Nephron (organoid): ENCODE measurements at regions not wholly inside any gene's neighbourhood (a gene's known extent, or its start where the extent isn't known, plus 50 kb on each side); places are given as distances from the start of the nearest gene placed in this dataset.

Experiments used
- H3K27ac Mint-ChIP-seq, 3 experiments: 2 replicates each; pipeline ENCODE4 v1.8.0; 2020; ENCODE audit warnings: mixed read lengths in 3 of 3, mild to moderate bottlenecking in 2 of 3, moderate library complexity in 1 of 3
- H3K27me3 Mint-ChIP-seq: 2 replicates; pipeline ENCODE4 v1.8.0; 2021; ENCODE audit warnings: low read depth, mild to moderate bottlenecking, moderate library complexity, mixed read lengths
- H3K36me3 Mint-ChIP-seq: 2 replicates; pipeline ENCODE4 v1.8.0; 2020; ENCODE audit warnings: low read depth, mixed read lengths
- H3K4me1 Mint-ChIP-seq: 2 replicates; pipeline ENCODE4 v1.8.0; 2020; ENCODE audit warnings: mixed read lengths
- H3K4me3 Mint-ChIP-seq, 3 experiments: 2 replicates each; pipeline ENCODE4 v1.8.0; 2020; ENCODE audit warnings: mild to moderate bottlenecking in 3 of 3, mixed read lengths in 3 of 3, moderate library complexity in 2 of 3
- H3K9me3 Mint-ChIP-seq: 2 replicates; pipeline ENCODE4 v1.8.0; 2020; ENCODE audit warnings: mixed read lengths
- TF ChIP-seq, protein P1 (sequence below), 3 experiments: fragments of 200-600 bp; sonication (generic); IDR thresholded peaks; one replicate each; pipeline ENCODE4 v1.5.0; 2021; ENCODE audit warnings: antibody characterized with exemption in 3 of 3; ENCODE audit not compliant: unreplicated experiment in 3 of 3

GRCh38 chr1:47579809-47580208, 142.0 kb downstream of the FOXD2 start:
- TF ChIP-seq, protein P1, sequence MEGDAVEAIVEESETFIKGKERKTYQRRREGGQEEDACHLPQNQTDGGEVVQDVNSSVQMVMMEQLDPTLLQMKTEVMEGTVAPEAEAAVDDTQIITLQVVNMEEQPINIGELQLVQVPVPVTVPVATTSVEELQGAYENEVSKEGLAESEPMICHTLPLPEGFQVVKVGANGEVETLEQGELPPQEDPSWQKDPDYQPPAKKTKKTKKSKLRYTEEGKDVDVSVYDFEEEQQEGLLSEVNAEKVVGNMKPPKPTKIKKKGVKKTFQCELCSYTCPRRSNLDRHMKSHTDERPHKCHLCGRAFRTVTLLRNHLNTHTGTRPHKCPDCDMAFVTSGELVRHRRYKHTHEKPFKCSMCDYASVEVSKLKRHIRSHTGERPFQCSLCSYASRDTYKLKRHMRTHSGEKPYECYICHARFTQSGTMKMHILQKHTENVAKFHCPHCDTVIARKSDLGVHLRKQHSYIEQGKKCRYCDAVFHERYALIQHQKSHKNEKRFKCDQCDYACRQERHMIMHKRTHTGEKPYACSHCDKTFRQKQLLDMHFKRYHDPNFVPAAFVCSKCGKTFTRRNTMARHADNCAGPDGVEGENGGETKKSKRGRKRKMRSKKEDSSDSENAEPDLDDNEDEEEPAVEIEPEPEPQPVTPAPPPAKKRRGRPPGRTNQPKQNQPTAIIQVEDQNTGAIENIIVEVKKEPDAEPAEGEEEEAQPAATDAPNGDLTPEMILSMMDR (IDR thresholded peaks at IDR 0.05; ENCODE audit: unreplicated experiment in 3 of 3), result no peak
- Mint-ChIP-seq H3K4me3 (no peak overlapping the region), H3K4me1 (peaks cover 51% of the 10 kb centered on the region), H3K9me3 (no peaks in the 10 kb centered on the region), H3K27me3 (peaks cover 37% of the 10 kb centered on the region), H3K36me3 (no peaks in the 10 kb centered on the region), H3K27ac (peak overlapping the region; percentile 52 to 96 (median 82))

- Mint-ChIP-seq H3K9me3 (no peaks in the 10 kb centered on the region), H3K27me3 (peaks cover 38% of the 10 kb centered on the region), H3K27ac (no peak overlapping the region), H3K36me3 (no peaks in the 10 kb centered on the region), H3K4me1 (peaks cover 45% of the 10 kb centered on the region), H3K4me3 (no peak overlapping the region)
- TF ChIP-seq, protein P1 (IDR thresholded peaks at IDR 0.05; ENCODE audit: unreplicated experiment in 3 of 3), result no peak
These were observed 142.7 kb downstream of the FOXD2 start for GRCh38 chr1:47580451-47580995.

DNA sequence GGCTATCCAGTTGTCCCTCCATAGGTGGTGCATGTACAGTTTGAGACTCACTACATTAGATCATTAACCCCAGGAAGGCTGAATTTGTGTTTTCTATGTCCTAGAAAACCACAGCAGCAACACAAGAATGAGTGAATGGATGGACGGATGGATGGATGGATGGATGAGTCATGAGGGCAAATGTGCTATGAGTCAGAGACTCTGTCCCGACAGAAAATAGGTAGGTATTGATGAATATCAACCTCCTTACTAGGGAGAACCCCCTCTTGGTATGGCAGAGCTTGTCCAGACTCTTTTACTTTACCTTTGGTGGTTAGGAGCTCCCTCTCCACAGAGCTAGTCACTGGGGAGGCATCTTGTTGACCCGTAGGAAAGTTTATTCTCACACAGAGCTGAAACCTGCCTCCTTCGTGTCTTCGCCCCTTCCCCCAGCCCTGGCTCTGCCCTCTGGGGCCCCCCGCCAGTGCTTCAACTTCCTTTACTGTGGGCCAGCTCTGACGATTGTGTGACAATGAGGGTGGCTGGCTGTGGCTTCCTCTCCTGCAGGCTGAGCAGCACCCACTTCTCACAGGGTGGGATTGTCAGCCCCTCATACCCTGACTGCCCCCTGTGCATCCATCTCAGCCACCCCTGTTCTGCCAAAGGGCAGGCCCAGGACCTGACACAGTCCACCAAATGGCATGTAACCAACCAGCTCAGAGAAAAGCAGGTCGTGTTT, 145.2 kb downstream of the FOXD2 start:
- peaks cover 20% of the 10 kb centered on the region for H3K27me3 Mint-ChIP-seq
- H3K4me3 Mint-ChIP-seq, result no peak overlapping the region
- peaks cover 27% of the 10 kb centered on the region for H3K4me1 Mint-ChIP-seq
- H3K9me3 Mint-ChIP-seq, result no peaks in the 10 kb centered on the region
- no peak overlapping the region for H3K27ac Mint-ChIP-seq
- H3K36me3 Mint-ChIP-seq, result no peaks in the 10 kb centered on the region
- TF ChIP-seq, protein P1 (IDR thresholded peaks at IDR 0.05; ENCODE audit: unreplicated experiment in 3 of 3), result no peak

GRCh38 chr1:47584249-47584648, 146.4 kb downstream of the FOXD2 start:
- TF ChIP-seq, protein P1 (IDR thresholded peaks at IDR 0.05; ENCODE audit: unreplicated experiment in 3 of 3), result no peak
- peaks cover 21% of the 10 kb centered on the region for H3K27me3 Mint-ChIP-seq
- H3K4me1 Mint-ChIP-seq, result peaks cover 20% of the 10 kb centered on the region
- H3K27ac Mint-ChIP-seq, result no peak overlapping the region
- no peak overlapping the region for H3K4me3 Mint-ChIP-seq
- no peaks in the 10 kb centered on the region for H3K36me3 Mint-ChIP-seq
- H3K9me3 Mint-ChIP-seq, result no peaks in the 10 kb centered on the region

- no peaks in the 10 kb centered on the region for H3K36me3 Mint-ChIP-seq
- H3K27ac Mint-ChIP-seq, result no peak overlapping the region
- peaks cover 15% of the 10 kb centered on the region for H3K4me1 Mint-ChIP-seq
- no peaks in the 10 kb centered on the region for H3K9me3 Mint-ChIP-seq
- peaks cover 21% of the 10 kb centered on the region for H3K27me3 Mint-ChIP-seq
- no peak overlapping the region for H3K4me3 Mint-ChIP-seq
- TF ChIP-seq, protein P1 (IDR thresholded peaks at IDR 0.05; ENCODE audit: unreplicated experiment in 3 of 3), result no peak
These were observed 147.5 kb downstream of the FOXD2 start for GRCh38 chr1:47585141-47585902.
